RWPE2 (cell line): ENCODE measurements at regions not wholly inside any gene's neighbourhood (a gene's known extent, or its start where the extent isn't known, plus 50 kb on each side); places are given as distances from the start of the nearest gene placed in this dataset.
A peak's percentile ranks its signal among the peaks of the same experiment; 100 is the strongest.

ENCODE experiments used
- ATAC-seq: fragments of 200-7000 bp; cut with Tn5 transposase; 3 replicates; pipeline ENCODE4 v1.9.1; 2021; ENCODE audit warnings: low read depth
- DNase-seq: peaks from one replicate; pipeline ENCODE4 v3.0.0-alpha.2; 2020; ENCODE audit warnings: low spot score
- H3K27ac ChIP-seq: fragments of 450-650 bp; 2 replicates; pipeline ENCODE4 v1.5.1; 2017; ENCODE audit warnings: mild to moderate bottlenecking; ENCODE audit not compliant: poor library complexity, severe bottlenecking
- H3K27me3 ChIP-seq: fragments of 250-450 bp; sonication (Bioruptor Pico); 2 replicates; pipeline ENCODE4 v1.5.1; 2021; ENCODE audit warnings: mild to moderate bottlenecking, moderate library complexity; ENCODE audit not compliant: insufficient read depth, poor library complexity, severe bottlenecking
- H3K36me3 ChIP-seq: fragments of 250-450 bp; sonication (Bioruptor Pico); 2 replicates; pipeline ENCODE4 v1.5.1; 2020; ENCODE audit warnings: low read depth, mild to moderate bottlenecking, moderate library complexity
- H3K4me1 ChIP-seq: fragments of 250-450 bp; sonication (Bioruptor Pico); 2 replicates; pipeline ENCODE4 v1.5.1; 2021; ENCODE audit warnings: mild to moderate bottlenecking, moderate library complexity; ENCODE audit not compliant: insufficient read depth, poor library complexity, severe bottlenecking
- H3K4me3 ChIP-seq: fragments of 250-450 bp; sonication (Bioruptor Pico); 2 replicates; pipeline ENCODE4 v1.5.1; 2021; ENCODE audit warnings: mild to moderate bottlenecking, moderate library complexity; ENCODE audit not compliant: severe bottlenecking
- H3K9me3 ChIP-seq: fragments of 250-450 bp; sonication (Bioruptor Pico); 2 replicates; pipeline ENCODE4 v1.5.1; 2021; ENCODE audit warnings: mild to moderate bottlenecking, moderate library complexity; ENCODE audit not compliant: severe bottlenecking
- TF ChIP-seq, protein P1 (sequence below): fragments of 450-650 bp; IDR thresholded peaks from one replicate; pipeline ENCODE4 v1.5.1; 2017; ENCODE audit warnings: mild to moderate bottlenecking, moderate library complexity; ENCODE audit not compliant: poor library complexity, severe bottlenecking

DNA sequence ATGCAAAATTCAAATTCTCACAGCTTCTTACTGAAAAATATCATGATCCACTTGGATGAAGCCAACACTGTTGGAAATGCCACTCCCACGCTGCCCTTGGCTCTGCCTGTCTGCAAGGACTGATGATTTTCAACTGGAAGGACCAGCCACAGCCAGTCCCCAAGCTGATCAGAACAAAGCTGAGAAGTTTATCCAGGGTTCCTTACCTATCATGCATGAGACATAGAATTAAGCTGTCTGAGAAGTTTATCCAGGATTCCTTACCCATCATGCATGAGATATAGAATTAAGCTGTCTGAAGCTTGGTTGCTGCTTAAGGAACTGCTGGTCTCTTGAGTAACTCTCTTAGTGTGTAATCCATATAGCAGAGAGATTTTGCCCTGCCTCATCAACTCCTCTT is 159.8 kb upstream of the TMEM260 start:
- TF ChIP-seq, protein P1, sequence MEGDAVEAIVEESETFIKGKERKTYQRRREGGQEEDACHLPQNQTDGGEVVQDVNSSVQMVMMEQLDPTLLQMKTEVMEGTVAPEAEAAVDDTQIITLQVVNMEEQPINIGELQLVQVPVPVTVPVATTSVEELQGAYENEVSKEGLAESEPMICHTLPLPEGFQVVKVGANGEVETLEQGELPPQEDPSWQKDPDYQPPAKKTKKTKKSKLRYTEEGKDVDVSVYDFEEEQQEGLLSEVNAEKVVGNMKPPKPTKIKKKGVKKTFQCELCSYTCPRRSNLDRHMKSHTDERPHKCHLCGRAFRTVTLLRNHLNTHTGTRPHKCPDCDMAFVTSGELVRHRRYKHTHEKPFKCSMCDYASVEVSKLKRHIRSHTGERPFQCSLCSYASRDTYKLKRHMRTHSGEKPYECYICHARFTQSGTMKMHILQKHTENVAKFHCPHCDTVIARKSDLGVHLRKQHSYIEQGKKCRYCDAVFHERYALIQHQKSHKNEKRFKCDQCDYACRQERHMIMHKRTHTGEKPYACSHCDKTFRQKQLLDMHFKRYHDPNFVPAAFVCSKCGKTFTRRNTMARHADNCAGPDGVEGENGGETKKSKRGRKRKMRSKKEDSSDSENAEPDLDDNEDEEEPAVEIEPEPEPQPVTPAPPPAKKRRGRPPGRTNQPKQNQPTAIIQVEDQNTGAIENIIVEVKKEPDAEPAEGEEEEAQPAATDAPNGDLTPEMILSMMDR, result no peak
- H3K4me3 ChIP-seq, result no peak overlapping the region

DNA sequence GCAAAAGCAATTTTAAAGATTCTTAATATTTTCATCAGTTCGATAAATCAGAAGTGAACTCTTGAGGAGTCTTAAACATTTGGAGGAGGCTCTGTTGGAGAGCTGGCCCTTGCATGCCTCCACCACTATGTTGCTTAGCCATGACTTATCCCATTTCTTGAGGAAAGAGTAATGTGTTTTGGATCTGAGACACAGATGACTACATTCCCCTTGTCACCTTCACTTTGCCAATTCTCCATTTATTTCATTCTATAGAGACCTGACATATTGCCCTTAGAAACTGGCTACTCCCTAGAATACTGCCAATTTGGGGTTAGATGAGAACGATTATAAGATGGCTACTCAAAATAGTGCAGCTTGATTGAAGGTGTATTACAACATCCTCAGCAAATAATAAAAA is 157.4 kb upstream of the TMEM260 start:
- no peak for ATAC-seq
- Histone ChIP-seq H3K9me3 (no peaks in the 10 kb centered on the region), H3K27ac (no peak overlapping the region), H3K36me3 (no peaks in the 10 kb centered on the region), H3K4me3 (no peak overlapping the region), H3K4me1 (no peaks in the 10 kb centered on the region), H3K27me3 (no peaks in the 10 kb centered on the region)
- no peak for DNase-seq
- TF ChIP-seq, protein P1, result no peak

More for the DNA sequence above, 159.8 kb upstream of the TMEM260 start:
- H3K4me1 ChIP-seq, result no peaks in the 10 kb centered on the region
- H3K27ac ChIP-seq, result no peak overlapping the region
- H3K36me3 ChIP-seq, result no peaks in the 10 kb centered on the region
- no peak for DNase-seq
- ATAC-seq, result no peak
- H3K27me3 ChIP-seq, result no peaks in the 10 kb centered on the region
- no peaks in the 10 kb centered on the region for H3K9me3 ChIP-seq

DNA sequence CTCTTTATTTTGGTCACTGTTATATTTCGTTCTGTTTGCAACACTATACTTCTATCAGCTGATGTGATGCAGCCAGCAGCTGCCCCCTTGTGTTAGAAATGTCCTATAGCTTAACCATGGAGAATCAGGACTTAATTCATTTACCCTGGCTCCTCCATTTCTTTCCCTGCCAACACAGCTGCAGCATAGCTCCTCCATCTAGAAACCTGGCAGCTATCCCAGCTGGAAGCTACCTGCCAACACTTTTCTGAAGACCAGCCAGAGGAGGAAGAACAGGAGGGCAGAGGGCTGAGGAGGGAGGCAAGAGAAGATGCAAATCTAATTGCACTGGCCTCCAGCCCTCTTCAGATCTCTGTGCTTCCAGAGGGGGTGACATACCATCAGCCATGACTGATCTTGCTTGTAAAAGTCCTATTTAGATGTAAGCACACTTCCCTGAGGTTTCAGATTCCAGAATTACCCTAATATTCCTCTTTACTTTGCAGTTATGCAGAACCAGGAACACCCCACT is 156.8 kb upstream of the TMEM260 start:
- DNase-seq (no peak), ATAC-seq (peak; percentile 89)
- Histone ChIP-seq H3K27me3 (no peaks in the 10 kb centered on the region), H3K27ac (no peak overlapping the region), H3K36me3 (no peaks in the 10 kb centered on the region), H3K4me3 (no peak overlapping the region), H3K4me1 (no peaks in the 10 kb centered on the region), H3K9me3 (no peaks in the 10 kb centered on the region)
- TF ChIP-seq, protein P1, result peak; percentile 88

DNA sequence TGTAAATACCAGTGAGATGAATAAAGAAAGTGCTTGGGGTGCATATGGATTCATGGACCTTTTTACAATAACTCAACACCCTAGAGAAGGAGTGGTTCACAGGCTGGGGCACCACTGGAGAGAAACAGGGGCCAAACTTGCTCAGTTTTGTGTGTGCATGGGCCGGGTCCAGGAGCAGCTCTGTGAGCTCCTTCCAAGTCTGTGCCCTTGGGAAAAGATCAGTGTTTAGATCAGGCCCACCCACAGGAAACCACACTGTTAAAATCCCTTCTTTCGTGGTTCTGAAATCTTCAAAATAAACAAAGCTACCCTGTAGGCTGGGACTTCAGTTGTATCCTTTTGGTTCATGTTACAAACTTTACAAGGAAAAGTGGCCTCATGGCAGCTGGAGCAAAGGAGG is 156.1 kb upstream of the TMEM260 start:
- H3K9me3 ChIP-seq, result no peaks in the 10 kb centered on the region
- no peaks in the 10 kb centered on the region for H3K4me1 ChIP-seq
- H3K27me3 ChIP-seq, result no peaks in the 10 kb centered on the region
- H3K27ac ChIP-seq, result no peak overlapping the region
- TF ChIP-seq, protein P1, result no peak
- H3K4me3 ChIP-seq, result no peak overlapping the region
- no peak for ATAC-seq
- DNase-seq, result no peak
- H3K36me3 ChIP-seq, result no peaks in the 10 kb centered on the region

DNA sequence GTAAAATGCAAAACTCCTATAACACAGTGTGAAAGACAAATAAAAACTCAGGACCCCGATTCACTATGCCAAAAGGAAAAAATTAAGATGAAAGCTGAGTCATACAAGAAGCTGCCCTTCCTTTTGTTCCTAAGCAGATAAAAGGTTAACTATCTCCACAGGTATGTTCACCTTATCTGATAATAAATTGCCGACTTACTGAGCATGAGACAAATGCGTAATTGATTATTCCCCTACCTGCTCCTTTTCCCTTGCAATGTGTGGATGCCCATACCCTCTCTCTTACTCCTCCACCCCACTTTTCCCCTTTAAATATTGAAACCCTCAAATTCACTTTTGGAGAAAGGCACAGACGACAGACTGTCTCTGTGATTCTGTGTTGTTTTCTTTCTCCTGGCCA is 148.6 kb upstream of the TMEM260 start:
- no peak overlapping the region for H3K27ac ChIP-seq
- H3K4me1 ChIP-seq, result no peaks in the 10 kb centered on the region
- TF ChIP-seq, protein P1, result no peak
- H3K4me3 ChIP-seq, result no peak overlapping the region
- peaks cover 3% of the 10 kb centered on the region for H3K9me3 ChIP-seq
- H3K27me3 ChIP-seq, result no peaks in the 10 kb centered on the region
- no peak for ATAC-seq
- H3K36me3 ChIP-seq, result no peaks in the 10 kb centered on the region
- DNase-seq, result no peak
